Suprapubic skin (tissue), 4 donors: ENCODE measurements at regions not wholly inside any gene's neighbourhood (a gene's known extent, or its start where the extent isn't known, plus 50 kb on each side); places are given as distances from the start of the nearest gene placed in this dataset.
"Not testable (repeated sequence)": the region's sequence is repeated elsewhere in the genome, so short reads cannot be mapped to it uniquely, and the experiment has no call there.

Source experiments
- CTCF ChIP-seq, 2 donors: fragments of 200-600 bp in 1 of 2; fragments of 450-650 bp in 1 of 2; sonication (generic) in 1 of 2; IDR thresholded peaks; one replicate each; pipeline ENCODE4 v1.5.1; 2016 to 2019; ENCODE audit warnings: antibody characterized with exemption in 2 of 2, mild to moderate bottlenecking in 1 of 2, moderate library complexity in 1 of 2
- POLR2A ChIP-seq, 2 donors: fragments of 450-650 bp; IDR thresholded peaks; one replicate each; pipeline ENCODE4 v1.6.1; 2017; ENCODE audit warnings: antibody characterized with exemption in 2 of 2, mild to moderate bottlenecking in 2 of 2, moderate library complexity in 2 of 2
- POLR2AphosphoS5 ChIP-seq, 3 donors: sonication (generic); formaldehyde crosslinking; IDR thresholded peaks; one replicate each; pipeline ENCODE4 v1.6.1; 2017; ENCODE audit warnings: antibody characterized with exemption in 3 of 3

GRCh38 chr11:49750447-49750846, 201.7 kb upstream of the OR4C13 start:
- TF ChIP-seq CTCF, POLR2A, POLR2AphosphoS5 (IDR thresholded peaks at IDR 0.05): not testable (repeated sequence)
